GM19023 (cell line): ENCODE measurements at regions not wholly inside any gene's neighbourhood (a gene's known extent, or its start where the extent isn't known, plus 50 kb on each side); places are given as distances from the start of the nearest gene placed in this dataset.

Experiments used
- ATAC-seq: cut with Tn5 transposase; IDR thresholded peaks from one replicate; pipeline ENCODE4 v1.9.1; 2021; ENCODE audit warnings: mild to moderate bottlenecking, moderate library complexity; ENCODE audit not compliant: unreplicated experiment

DNA sequence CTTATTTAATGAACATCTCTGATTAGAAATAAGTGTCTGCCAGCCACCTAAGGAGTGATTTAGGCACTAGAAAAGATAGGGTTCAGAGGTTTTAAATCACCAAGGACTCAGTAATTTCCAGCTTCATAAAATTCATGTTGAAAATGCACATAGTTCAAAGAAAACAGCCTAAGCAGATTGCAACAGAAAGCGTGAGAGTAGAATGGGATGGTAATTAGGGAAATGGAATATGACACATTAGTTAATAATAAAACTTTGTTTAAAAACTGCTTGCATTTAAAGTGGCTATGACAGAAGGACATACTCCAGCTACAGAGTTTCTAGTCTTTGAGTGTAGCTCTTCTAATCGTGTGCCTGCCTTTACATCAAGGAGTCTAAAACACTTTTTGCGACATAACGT is 490.8 kb downstream of the TLE4 start:
- ATAC-seq: no peak

DNA sequence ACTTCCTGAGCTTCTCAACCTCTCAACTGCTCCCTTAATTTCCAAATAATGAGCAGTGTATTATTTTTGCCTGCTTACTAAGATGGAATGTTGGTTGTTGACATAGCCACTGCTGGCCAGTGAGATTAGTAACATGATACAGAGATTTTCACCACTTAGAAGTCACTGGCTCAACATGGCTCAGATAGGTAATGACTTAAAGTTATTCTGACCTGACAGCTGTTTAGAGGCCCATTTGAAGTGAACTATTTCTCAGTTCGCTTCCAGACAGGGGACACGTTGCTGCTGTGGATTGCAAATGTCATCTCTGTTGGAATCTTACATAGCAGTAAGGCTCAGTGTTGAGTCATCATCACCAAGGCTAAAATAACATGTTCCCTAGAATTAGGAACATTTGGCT is 490.2 kb downstream of the TLE4 start:
- no peak for ATAC-seq

GRCh38 chr9:80061096-80061495 is 489.3 kb downstream of the TLE4 start:
- no peak for ATAC-seq

GRCh38 chr9:80059979-80060378 is 488.2 kb downstream of the TLE4 start:
- no peak for ATAC-seq

- ATAC-seq: no peak
Observed at GRCh38 chr9:80059191-80059590, 487.4 kb downstream of the TLE4 start.

- ATAC-seq: no peak
Observed at GRCh38 chr9:80052830-80053229, 481.1 kb downstream of the TLE4 start.

DNA sequence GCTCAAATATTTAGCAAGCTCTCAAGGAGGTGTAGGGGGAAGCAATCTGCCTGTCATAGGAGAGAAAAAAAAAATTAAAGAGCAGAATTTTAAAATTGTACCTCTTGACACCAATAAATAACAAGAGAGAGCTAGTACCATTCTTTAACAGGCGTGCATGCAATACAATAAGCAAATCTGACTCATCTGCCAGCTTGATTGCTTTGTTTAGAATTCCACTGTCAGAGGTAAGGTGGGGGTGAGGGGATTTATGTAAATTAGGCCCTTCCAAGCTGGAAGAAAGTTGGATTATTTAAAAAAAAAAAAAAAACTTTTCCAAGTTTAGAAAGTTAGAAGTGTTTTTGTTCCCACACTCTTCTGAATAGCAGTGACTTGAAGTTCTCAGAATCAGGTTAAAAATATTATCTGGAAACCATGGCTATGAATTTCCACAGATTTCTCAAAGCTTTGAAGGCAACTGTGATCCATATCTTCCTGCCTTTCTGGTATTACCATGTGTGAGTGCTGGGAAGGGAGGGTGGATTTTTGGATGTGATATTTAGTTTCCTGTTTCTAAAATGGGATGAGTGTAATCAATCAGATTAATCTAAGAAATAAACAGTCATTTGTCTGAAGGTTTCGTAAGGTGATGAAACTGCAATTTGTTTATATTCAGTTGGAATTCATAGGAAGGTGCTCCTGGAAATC is 477.5 kb downstream of the TLE4 start:
- no peak for ATAC-seq

DNA sequence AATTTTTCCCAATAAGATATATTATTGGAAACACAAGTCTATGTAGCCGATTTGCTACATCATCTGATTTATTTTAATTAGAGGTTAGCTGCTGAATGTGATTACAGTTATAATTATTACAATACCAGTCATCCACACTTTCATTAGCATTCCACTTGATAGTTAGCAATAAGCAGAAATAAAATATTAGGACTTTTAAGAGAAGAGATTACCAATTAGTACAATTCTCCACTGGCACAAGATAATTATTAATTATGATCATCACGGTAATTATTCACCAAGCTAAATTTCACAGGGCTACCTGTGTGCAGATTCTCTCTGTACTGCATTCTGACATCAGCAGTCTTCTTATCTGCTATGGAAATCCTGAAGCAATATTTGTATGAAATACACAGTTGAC is 474.7 kb downstream of the TLE4 start:
- ATAC-seq: no peak

DNA sequence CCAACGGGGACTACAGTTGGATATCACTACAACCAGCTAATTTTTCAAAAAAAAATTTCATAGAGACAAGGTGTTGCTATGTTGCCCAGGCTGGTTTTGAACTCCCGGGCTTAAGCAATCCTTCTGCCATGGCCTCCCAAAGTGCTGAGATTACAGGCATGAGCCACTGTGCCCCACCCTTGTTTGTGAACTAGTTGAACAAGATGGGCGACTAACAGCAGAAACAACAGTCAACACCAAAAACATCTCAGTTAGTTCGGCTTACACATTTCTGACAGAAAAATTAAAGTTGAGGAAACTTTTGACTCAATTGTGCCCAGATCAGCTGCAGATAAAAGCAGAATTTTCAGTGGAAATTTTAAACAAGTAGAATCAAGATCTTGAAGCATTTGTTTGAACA is 470.1 kb downstream of the TLE4 start:
- ATAC-seq: no peak

DNA sequence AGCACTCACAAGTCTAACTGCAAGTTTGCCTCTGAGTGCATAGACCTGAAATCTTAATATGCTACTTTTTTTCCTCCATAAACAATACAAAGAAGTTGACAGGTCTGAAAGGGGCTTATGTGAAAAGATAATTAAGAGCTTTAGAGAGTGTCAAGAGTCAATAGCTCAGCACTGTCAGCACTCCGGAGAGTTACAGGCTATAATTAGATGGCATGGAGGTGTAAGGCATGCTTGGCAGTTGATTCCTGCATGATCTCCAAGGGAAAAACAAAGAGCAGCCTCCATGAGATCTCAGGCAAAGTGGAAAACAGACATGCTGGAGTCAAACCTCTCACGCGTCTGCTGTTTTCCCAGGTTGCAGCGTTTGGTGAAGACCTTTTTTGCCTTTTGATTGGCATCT is 468.7 kb downstream of the TLE4 start:
- no peak for ATAC-seq

- no peak for ATAC-seq
Observed at GRCh38 chr9:80030801-80031200, 459.0 kb downstream of the TLE4 start.

DNA sequence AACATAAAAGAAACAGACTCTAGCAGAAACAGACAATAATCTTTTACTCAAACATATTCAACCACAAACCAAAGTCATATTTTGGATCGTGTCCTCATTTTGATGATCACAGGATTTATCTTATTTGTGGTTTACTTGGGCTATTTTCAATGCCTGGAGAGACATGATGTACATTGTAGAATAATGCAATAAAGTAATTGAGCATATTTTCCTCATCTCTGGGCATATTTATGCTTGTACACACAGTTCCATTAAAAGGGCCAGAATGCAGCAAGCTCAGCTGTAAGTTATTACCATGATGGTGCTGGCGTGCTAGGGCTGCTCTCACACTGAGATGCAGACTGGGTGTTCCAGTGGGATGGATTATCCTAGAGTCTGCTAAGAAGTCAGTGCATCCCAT is 456.7 kb downstream of the TLE4 start:
- no peak for ATAC-seq

DNA sequence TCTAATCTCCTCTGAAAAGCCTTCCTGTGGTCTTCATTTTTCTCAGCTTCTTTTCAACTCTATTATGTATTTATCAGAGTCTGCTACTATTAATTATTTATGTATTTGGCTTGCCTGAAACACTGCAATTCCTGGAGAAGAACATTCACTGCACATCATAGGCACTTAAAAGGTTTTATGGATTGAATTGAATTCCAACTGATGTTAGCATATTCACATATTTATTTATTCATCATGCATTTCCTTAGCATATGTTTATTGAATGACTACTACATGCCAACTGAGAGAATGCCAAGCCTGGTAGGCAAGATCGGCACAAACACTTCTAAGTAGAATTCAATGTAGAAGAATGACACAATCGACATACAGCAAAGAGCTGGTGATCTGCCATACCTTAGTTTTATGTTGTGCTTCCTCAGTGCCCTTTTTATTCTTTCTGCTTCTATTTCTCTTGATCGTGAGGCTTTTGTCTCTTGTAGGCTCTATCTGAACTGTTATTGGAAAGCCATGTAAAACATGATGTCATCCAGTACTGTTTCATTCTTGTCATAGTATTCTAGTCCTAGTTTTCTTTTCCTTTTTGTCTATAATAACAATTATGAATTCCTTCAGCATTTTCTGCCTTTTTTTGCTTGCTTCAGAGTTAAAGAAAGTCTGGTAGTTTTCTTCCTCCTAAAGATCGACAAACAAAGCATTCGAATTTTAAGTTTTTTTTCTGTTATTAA is 454.2 kb downstream of the TLE4 start:
- ATAC-seq: no peak

GRCh38 chr9:80025131-80025530 is 453.4 kb downstream of the TLE4 start:
- no peak for ATAC-seq

DNA sequence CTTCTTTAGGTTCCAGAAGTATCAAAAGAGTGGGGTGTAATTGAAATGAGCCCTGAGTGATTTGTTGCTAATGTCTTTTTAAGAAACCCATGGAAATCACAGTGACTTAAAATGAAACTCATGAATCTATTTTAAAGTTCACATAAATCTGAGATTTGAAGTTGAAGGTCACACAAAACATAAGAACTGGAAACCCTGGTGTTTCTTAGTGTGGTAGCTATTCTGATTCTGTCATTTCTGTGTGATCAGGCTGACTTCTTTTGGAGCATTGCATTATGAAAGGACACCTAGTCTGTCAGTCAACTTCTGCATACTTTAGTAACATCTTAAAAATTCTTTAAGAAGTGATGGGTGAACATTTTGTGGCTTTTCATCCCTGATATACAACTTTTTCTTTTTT is 448.8 kb downstream of the TLE4 start:
- ATAC-seq: no peak

DNA sequence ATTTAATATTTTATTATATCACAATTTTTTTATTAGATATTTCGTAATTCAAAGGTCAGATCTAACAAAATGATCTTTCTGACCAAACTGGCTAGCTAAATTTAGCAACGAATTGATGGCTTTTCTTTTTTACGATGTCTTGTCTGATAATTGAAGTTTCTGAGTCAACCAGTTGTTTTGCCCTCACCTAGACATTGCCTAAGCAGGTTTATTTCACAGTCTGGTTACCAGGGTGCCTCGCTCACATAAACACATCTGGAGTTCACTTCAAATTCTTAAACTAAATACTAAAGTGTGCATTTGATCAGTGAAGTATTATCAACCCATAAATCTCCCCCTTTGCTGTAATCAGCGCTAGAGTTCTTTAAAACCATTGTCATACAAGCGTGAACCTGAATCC is 448.3 kb downstream of the TLE4 start:
- ATAC-seq: no peak

GRCh38 chr9:80013891-80014290 is 442.1 kb downstream of the TLE4 start:
- ATAC-seq: no peak

- ATAC-seq: no peak
Observed at GRCh38 chr9:80012557-80013330, 441.0 kb downstream of the TLE4 start.

DNA sequence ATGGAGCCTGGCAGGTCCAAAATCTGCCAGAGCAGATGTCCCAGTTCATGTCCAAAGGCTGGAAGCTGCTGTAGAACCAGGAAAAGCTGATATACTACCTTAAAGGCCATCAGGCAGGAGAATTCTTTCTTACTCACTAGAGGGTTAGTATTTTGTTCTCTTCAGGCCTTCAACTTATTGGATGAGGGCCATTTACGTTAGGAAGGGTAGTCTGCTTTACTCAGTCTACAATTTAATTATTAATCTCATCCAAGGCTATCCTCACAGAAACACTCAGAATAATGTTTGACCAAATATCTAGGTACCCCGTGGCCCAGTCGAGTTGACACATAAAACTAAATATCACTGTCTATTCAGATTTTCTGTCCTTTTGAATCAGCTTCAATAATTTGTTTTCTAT is 437.4 kb downstream of the TLE4 start:
- ATAC-seq: no peak

DNA sequence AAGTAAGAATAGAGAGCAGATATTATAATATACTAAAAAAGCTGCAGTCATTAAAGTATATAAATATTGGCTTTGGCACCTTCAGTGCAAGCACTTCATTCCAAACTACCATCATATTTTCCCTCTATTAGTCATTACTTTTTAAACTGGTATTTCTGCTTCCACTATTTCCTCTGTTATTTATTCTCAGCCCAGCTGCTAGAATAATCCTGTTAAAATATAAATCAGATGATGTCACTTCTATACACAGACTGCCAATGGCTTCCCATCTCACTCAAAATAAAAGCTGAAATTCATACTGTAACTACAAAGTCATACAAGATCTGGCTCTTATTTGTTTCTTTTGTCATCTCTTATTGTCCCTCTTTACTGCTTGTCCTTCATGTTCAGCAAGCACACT is 432.9 kb downstream of the TLE4 start:
- ATAC-seq: no peak

DNA sequence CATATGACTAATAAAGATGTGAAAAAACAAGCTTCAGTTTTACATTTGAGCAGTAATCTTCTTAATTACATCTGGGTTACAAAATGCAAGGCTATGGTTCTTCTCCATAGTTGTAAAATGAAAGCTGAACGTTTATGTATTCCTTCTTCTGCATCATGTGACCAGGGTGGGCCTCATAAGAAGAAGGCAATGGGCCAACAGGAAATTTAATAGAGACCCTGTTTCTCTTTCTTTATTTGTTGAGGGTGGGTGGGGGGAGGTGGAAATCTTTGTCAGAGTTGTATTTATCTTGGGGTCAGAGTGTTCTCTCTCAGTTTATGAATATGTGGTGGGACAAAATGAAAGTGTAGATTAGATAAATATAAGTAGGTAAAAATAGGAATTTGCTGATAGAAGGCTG is 418.8 kb downstream of the TLE4 start:
- ATAC-seq: no peak

DNA sequence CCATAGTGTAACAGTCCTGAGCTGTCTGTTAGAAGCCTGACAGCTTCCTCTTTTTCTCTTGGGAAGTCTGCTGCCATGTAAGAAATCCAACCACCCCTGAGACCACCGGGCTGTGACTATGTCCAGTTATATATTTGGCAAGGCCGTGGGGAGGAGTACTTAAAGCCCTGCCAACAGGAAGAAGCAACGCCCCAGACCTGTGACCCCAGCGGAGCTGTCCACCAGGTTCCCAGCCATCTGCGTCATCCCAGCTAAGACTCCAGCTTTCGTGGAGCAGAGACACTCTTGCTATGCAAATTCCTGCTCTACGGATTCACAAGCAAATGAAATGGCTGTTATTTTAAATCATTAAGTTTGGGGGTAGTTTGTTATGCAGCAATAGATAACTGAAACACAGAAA is 417.3 kb downstream of the TLE4 start:
- no peak for ATAC-seq
